GM06990 (cell line): ENCODE measurements at regions not wholly inside any gene's neighbourhood (a gene's known extent, or its start where the extent isn't known, plus 50 kb on each side); places are given as distances from the start of the nearest gene placed in this dataset.

Experiments used
- DNase-seq: peaks from one replicate; pipeline ENCODE4 v3.0.0-alpha.2; 2011; ENCODE audit not compliant: insufficient read length; ENCODE audit errors: extremely low read depth
- H3K27me3 ChIP-seq: replicated peaks from 2 replicates; pipeline ENCODE4 v1.6.0; 2011; ENCODE audit warnings: low read length; ENCODE audit not compliant: control insufficient read depth, insufficient read depth
- H3K36me3 ChIP-seq: 2 replicates; pipeline ENCODE4 v1.5.1; 2011; ENCODE audit warnings: low read length; ENCODE audit not compliant: control insufficient read depth, insufficient read depth
- H3K4me3 ChIP-seq: replicated peaks from 2 replicates; pipeline ENCODE4 v1.5.1; 2011; ENCODE audit warnings: low read depth, mild to moderate bottlenecking, control low read depth, low read length
- TF ChIP-seq, protein P1 (sequence below): IDR thresholded peaks from 2 replicates; pipeline ENCODE4 v1.5.1; 2011; ENCODE audit warnings: low read length, control low read depth, mild to moderate bottlenecking, inconsistent platforms; ENCODE audit not compliant: insufficient read depth, poor library complexity, severe bottlenecking

DNA sequence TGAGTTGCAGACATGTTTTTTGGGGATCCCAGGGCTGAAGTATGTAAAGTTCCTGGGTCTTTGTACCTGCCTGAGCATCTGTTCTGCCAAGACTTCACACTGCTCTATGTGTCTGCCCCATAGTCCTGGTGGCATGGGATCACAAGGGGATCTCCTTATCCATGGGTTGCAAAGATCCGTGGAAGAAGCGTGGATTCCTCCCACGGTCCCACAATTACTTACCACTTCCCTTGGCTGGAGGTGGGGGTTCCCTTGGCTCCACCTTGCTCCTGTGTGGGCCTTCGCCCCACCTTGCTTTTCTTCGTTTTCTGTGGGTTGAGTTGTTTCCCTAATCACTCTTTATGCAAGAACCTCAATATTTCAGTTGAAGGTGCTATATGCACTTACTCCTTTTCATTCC lies 157.4 kb upstream of the CHORDC1 start:
- H3K36me3 ChIP-seq: no peaks in the 10 kb centered on the region
- TF ChIP-seq, protein P1, sequence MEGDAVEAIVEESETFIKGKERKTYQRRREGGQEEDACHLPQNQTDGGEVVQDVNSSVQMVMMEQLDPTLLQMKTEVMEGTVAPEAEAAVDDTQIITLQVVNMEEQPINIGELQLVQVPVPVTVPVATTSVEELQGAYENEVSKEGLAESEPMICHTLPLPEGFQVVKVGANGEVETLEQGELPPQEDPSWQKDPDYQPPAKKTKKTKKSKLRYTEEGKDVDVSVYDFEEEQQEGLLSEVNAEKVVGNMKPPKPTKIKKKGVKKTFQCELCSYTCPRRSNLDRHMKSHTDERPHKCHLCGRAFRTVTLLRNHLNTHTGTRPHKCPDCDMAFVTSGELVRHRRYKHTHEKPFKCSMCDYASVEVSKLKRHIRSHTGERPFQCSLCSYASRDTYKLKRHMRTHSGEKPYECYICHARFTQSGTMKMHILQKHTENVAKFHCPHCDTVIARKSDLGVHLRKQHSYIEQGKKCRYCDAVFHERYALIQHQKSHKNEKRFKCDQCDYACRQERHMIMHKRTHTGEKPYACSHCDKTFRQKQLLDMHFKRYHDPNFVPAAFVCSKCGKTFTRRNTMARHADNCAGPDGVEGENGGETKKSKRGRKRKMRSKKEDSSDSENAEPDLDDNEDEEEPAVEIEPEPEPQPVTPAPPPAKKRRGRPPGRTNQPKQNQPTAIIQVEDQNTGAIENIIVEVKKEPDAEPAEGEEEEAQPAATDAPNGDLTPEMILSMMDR: no peak
- no peak overlapping the region for H3K4me3 ChIP-seq
- H3K27me3 ChIP-seq: no peaks in the 10 kb centered on the region
- no peak for DNase-seq

DNA sequence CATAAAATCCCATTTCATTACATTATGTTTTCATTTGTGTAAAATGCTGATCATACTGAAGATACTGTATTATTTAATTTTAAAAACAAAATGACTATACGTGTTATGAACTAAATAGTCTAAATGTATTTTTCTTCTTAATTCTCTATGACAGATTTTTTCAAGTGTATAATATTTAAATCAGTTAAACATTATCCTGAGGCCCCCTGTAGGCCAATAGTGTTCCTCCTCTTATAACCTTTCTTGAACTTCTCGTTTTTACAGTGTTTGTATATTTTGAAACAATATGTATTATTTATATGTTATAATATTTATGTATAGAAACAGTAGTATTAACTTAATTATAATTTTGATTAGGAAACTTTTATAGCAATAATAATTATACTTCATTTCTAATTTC lies 151.1 kb upstream of the CHORDC1 start:
- no peak for DNase-seq
- Histone ChIP-seq H3K27me3 (no peaks in the 10 kb centered on the region), H3K36me3 (no peaks in the 10 kb centered on the region)

DNA sequence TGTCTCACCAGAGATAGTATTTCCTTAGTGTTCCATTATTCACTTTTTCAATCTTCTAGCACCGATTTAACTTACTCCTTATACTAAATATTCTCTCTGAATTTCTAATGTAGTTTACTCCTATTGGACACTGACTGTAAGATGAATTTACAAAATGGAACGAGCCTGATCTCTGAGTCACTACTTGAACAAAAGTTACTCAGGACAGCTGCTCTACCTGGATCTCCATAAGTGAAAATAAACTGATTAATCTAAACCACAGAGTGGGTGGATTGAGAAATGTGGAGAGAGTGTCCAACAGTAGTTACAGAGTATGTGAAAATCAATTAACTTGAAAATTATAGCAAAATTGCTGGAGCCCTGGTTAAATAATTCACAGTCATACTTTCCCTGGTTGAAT lies 141.7 kb upstream of the CHORDC1 start:
- TF ChIP-seq, protein P1: no peak
- no peak overlapping the region for H3K4me3 ChIP-seq
- no peaks in the 10 kb centered on the region for H3K36me3 ChIP-seq
- no peaks in the 10 kb centered on the region for H3K27me3 ChIP-seq
- no peak for DNase-seq

More for the DNA sequence above, 151.1 kb upstream of the CHORDC1 start:
- H3K4me3 ChIP-seq: no peak overlapping the region
- TF ChIP-seq, protein P1: no peak

DNA sequence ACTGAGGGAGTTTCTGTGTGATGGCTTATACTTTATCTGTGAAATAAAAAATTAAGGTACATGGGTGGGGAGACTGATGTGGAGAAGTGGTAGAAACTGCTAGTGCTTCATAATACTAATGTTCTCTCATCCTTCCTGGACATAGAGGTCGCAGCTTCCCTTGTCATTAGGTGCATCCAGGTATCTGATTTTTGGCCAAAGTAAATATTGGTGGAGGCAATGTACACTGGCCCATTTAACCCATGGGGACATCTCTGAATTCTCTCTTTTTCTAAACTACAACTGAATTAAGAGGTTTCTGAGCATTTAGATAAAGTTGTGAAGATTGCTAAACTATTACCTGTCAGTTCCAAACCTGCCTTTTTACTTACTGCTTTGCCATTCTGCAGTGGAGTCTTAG lies 140.9 kb upstream of the CHORDC1 start:
- no peaks in the 10 kb centered on the region for H3K27me3 ChIP-seq
- TF ChIP-seq, protein P1: no peak
- no peaks in the 10 kb centered on the region for H3K36me3 ChIP-seq
- H3K4me3 ChIP-seq: no peak overlapping the region
- no peak for DNase-seq

DNA sequence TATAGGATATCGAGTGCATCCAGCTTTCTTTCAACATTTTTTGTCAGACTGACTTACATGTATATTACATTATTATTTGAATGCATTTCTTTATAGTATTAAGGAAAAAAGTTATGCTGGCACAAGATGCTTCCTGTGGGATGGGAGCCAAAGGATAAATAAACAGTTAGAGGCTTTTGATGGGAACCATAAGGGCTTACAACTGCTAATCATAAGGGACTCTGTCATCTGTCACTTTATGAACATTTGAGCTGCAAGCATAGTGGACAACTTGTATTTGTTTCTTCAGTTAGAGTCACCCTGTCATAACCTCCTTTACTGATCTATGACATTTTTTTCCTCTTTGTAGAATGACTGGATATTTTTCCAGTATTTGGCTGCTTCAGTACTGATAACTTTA lies 132.4 kb upstream of the CHORDC1 start:
- Histone ChIP-seq H3K4me3 (no peak overlapping the region), H3K36me3 (no peaks in the 10 kb centered on the region), H3K27me3 (no peaks in the 10 kb centered on the region)
- no peak for DNase-seq
- TF ChIP-seq, protein P1: no peak

DNA sequence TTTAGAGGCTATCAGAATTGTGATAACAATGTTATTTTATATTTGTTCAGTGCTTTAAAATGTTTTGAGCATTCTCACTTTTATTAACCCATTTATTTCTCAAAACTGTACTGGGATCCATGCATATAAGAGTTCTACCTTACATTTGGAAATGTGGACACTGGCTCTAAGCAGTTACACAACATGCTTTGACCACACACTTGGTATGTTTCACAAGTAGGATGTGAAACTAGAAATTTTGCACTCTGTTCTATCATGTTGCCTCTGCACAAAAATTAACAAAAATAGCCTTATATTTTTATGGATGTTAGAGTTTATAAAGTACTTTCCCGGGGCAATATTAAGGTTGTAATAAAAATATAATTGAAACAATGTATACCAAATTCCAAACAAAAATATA lies 126.9 kb upstream of the CHORDC1 start:
- Histone ChIP-seq H3K36me3 (no peaks in the 10 kb centered on the region), H3K27me3 (no peaks in the 10 kb centered on the region)
- TF ChIP-seq, protein P1: no peak

More for the DNA sequence above, 126.9 kb upstream of the CHORDC1 start:
- DNase-seq: no peak
- no peak overlapping the region for H3K4me3 ChIP-seq
